SK-N-SH treated with all-trans-retinoic acid at 6 μM for 48 hours (cell line): ENCODE measurements at regions not wholly inside any gene's neighbourhood (a gene's known extent, or its start where the extent isn't known, plus 50 kb on each side); places are given as distances from the start of the nearest gene placed in this dataset.
A peak's percentile ranks its signal among the peaks of the same experiment; 100 is the strongest.

Experiments used
- ATAC-seq: fragments of 200-7000 bp; cut with Tn5 transposase; 3 replicates; pipeline ENCODE4 v1.9.1; 2020; ENCODE audit warnings: mild to moderate bottlenecking, moderate library complexity
- ARNTL ChIP-seq: fragments of 450-650 bp; formaldehyde crosslinking; IDR thresholded peaks from 2 replicates; pipeline ENCODE4 v1.5.0; 2020; ENCODE audit warnings: low read depth, mild to moderate bottlenecking, moderate library complexity, borderline replicate concordance
- BACH2 ChIP-seq: fragments of 250-450 bp; sonication (Bioruptor Pico); IDR thresholded peaks from 2 replicates; pipeline ENCODE4 v1.9.0; 2021; ENCODE audit warnings: mild to moderate bottlenecking, borderline replicate concordance
- CREB5 ChIP-seq: fragments of 250-450 bp; sonication (Bioruptor Pico); IDR thresholded peaks from 2 replicates; pipeline ENCODE4 v1.5.1; 2020; ENCODE audit warnings: low read depth, mild to moderate bottlenecking, moderate library complexity
- CSRNP3 ChIP-seq: fragments of 250-450 bp; sonication (Bioruptor Pico); IDR thresholded peaks from 2 replicates; pipeline ENCODE4 v1.5.1; 2021; ENCODE audit warnings: mild to moderate bottlenecking, moderate library complexity
- ESRRG ChIP-seq: fragments of 250-450 bp; sonication (Bioruptor Pico); IDR thresholded peaks from 2 replicates; pipeline ENCODE4 v1.6.1; 2021; ENCODE audit warnings: mild to moderate bottlenecking
- GLIS3 ChIP-seq: fragments of 250-450 bp; sonication (Bioruptor Pico); IDR thresholded peaks from 2 replicates; pipeline ENCODE4 v1.5.0; 2020; ENCODE audit warnings: mild to moderate bottlenecking, moderate library complexity
- ISL1 ChIP-seq: fragments of 250-450 bp; sonication (Bioruptor Pico); IDR thresholded peaks from 2 replicates; pipeline ENCODE4 v2.1.2; 2022; ENCODE audit warnings: mild to moderate bottlenecking, moderate library complexity
- OSR1 ChIP-seq: fragments of 250-450 bp; sonication (Bioruptor Pico); IDR thresholded peaks from 2 replicates; pipeline ENCODE4 v1.8.0; 2022; ENCODE audit warnings: moderate library complexity, mild to moderate bottlenecking, inconsistent platforms
- PATZ1 ChIP-seq: fragments of 250-450 bp; sonication (Bioruptor Pico); IDR thresholded peaks from 2 replicates; pipeline ENCODE4 v1.8.0; 2020; ENCODE audit warnings: mild to moderate bottlenecking, moderate library complexity, borderline replicate concordance
- POU6F1 ChIP-seq: fragments of 250-450 bp; sonication (Bioruptor Pico); IDR thresholded peaks from 2 replicates; pipeline ENCODE4 v1.8.0; 2021; ENCODE audit warnings: low read depth, mild to moderate bottlenecking, moderate library complexity, borderline replicate concordance
- RARB ChIP-seq: fragments of 250-450 bp; sonication (Bioruptor Pico); IDR thresholded peaks from 2 replicates; pipeline ENCODE4 v1.8.0; 2021; ENCODE audit warnings: mild to moderate bottlenecking, moderate library complexity
- SNAI2 ChIP-seq: fragments of 250-450 bp; sonication (Bioruptor Pico); IDR thresholded peaks from 2 replicates; pipeline ENCODE4 v1.5.0; 2020; ENCODE audit warnings: mild to moderate bottlenecking, moderate library complexity
- TCF4 ChIP-seq: fragments of 250-450 bp; sonication (Bioruptor Pico); IDR thresholded peaks from 2 replicates; pipeline ENCODE4 v1.8.0; 2021; ENCODE audit warnings: mild to moderate bottlenecking, moderate library complexity, borderline replicate concordance
- TOX ChIP-seq: fragments of 250-450 bp; sonication (Bioruptor Pico); IDR thresholded peaks from 2 replicates; pipeline ENCODE4 v1.8.0; 2021; ENCODE audit warnings: mild to moderate bottlenecking, moderate library complexity, borderline replicate concordance
- ZC3H10 ChIP-seq: fragments of 250-450 bp; sonication (Bioruptor Pico); IDR thresholded peaks from 2 replicates; pipeline ENCODE4 v1.5.1; 2021; ENCODE audit warnings: mild to moderate bottlenecking, moderate library complexity
- ZFP30 ChIP-seq: fragments of 450-650 bp; formaldehyde crosslinking; IDR thresholded peaks from 2 replicates; pipeline ENCODE4 v1.5.0; 2022; ENCODE audit warnings: mild to moderate bottlenecking, moderate library complexity
- ZNF565 ChIP-seq: fragments of 450-650 bp; formaldehyde crosslinking; conservative IDR thresholded peaks from 2 replicates; pipeline ENCODE4 v1.5.0; 2020; ENCODE audit warnings: low read depth, mild to moderate bottlenecking, moderate library complexity
- ZNF70 ChIP-seq: fragments of 450-650 bp; formaldehyde crosslinking; IDR thresholded peaks from 2 replicates; pipeline ENCODE4 v1.5.0; 2020; ENCODE audit warnings: mild to moderate bottlenecking, moderate library complexity
- ZNF8 ChIP-seq: fragments of 450-650 bp; formaldehyde crosslinking; IDR thresholded peaks from 2 replicates; pipeline ENCODE4 v1.5.0; 2020; ENCODE audit warnings: mild to moderate bottlenecking, moderate library complexity

- TF ChIP-seq CREB5 (CRISPR knock-in tag) (no peak), ZC3H10 (no peak)
These were observed 254.2 kb downstream of the NSUN3 start (continued) for GRCh38 chr3:94317017-94317416.

GRCh38 chr3:94323596-94323995, 260.7 kb downstream of the NSUN3 start:
- no peak for TF ChIP-seq PATZ1 (CRISPR knock-in tag)
- no peak for TF ChIP-seq ZC3H10
- no peak for TF ChIP-seq ESRRG (CRISPR knock-in tag)
- TF ChIP-seq OSR1 (CRISPR knock-in tag): no peak
- TF ChIP-seq, all 23 proteins: peak for 0
- no peak for ATAC-seq

- no peak for ATAC-seq
- no peak for TF ChIP-seq GLIS3 (CRISPR knock-in tag)
- no peak for TF ChIP-seq TCF4
- no peak for TF ChIP-seq ISL1
- TF ChIP-seq CSRNP3: no peak
- no peak for TF ChIP-seq TOX (CRISPR knock-in tag)
- TF ChIP-seq ZC3H10: no peak
- no peak for TF ChIP-seq OSR1 (CRISPR knock-in tag)
- no peak for TF ChIP-seq RARB (CRISPR knock-in tag)
- TF ChIP-seq BACH2 (CRISPR knock-in tag): no peak
- no peak for TF ChIP-seq ESRRG (CRISPR knock-in tag)
- TF ChIP-seq ARNTL: no peak
- no peak for TF ChIP-seq PATZ1 (CRISPR knock-in tag)
- no peak for TF ChIP-seq ZNF565 (CRISPR knock-in tag)
- no peak for TF ChIP-seq ZNF70
- TF ChIP-seq POU6F1: no peak
- TF ChIP-seq CREB5 (CRISPR knock-in tag): no peak
- no peak for TF ChIP-seq ZNF8 (CRISPR knock-in tag)
- no peak for TF ChIP-seq SNAI2 (CRISPR knock-in tag)
- TF ChIP-seq, all 23 proteins: peak for 0
These were observed 269.0 kb downstream of the NSUN3 start for GRCh38 chr3:94331831-94332230.

- peak; percentile 97 for ATAC-seq
These were observed 273.3 kb downstream of the NSUN3 start for GRCh38 chr3:94336046-94336753.

More at GRCh38 chr3:94336046-94336753, 273.3 kb downstream of the NSUN3 start:
- TF ChIP-seq ESRRG (CRISPR knock-in tag) (no peak), TCF4 (no peak), ZNF8 (CRISPR knock-in tag) (no peak), BACH2 (CRISPR knock-in tag) (no peak), ZFP30 (CRISPR knock-in tag) (no peak), ISL1 (no peak), ZNF70 (no peak)
